GM19238 (cell line): ENCODE measurements at regions not wholly inside any gene's neighbourhood (a gene's known extent, or its start where the extent isn't known, plus 50 kb on each side); places are given as distances from the start of the nearest gene placed in this dataset.

Experiments used
- DNase-seq: peaks from one replicate; pipeline ENCODE4 v3.0.0; 2011; ENCODE audit warnings: low spot score; ENCODE audit not compliant: insufficient read length

DNA sequence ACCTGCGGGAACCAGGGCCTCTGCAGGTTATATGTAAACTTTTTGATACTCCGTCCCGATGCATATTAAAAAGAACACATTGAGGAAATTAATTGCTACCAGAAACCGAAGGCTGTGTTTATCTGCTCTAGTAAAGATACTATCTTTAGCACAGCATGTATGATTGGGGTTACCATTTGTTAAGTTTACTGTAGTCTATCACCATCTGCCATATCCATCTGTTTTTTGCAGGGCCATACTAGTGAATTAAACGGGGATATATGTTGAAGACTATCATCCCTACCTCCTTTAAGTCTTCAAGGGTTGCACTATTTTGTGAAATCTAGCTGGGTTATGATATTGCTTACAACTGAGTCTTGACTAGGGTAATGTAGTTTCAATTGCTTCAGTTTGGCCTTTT, 597.0 kb downstream of the SQOR start:
- DNase-seq: no peak

DNA sequence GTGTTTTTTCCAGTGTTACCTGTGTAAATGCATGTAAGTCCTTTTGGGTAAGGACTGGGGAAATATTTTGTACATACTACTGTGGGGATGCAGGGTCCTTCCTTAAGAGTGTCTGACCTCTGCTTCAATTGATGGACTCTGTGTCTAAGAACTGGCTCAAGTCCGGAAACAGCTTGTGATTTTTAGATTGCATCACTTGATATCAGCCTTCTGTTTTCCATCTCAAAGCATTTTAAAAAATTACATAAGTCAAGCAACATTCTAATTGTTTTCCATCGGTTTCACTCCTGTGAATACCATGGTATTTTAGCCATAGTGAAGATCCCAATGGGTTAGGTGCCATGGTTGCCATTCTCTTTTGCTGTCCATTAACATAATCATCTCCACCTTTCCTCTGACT, 597.6 kb downstream of the SQOR start:
- no peak for DNase-seq

DNA sequence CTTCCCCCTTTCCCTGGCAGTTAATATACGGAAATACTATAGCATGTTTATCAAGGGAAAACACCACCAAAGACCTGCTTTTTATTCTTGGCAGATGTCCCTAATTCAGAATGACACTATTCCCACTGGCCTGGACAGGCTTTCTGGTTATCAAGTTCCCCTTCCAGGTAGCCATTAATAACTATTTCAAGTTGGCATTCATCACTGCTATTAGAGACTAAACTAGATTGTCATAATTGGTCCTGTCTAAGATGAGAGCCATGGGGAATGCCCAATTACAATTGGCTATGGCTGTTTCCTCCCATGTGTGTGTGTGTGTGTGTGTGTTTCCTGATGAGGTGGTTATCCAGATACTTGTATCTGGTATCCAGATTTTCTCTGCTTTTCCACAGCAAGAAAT, 608.1 kb downstream of the SQOR start:
- DNase-seq: no peak

DNA sequence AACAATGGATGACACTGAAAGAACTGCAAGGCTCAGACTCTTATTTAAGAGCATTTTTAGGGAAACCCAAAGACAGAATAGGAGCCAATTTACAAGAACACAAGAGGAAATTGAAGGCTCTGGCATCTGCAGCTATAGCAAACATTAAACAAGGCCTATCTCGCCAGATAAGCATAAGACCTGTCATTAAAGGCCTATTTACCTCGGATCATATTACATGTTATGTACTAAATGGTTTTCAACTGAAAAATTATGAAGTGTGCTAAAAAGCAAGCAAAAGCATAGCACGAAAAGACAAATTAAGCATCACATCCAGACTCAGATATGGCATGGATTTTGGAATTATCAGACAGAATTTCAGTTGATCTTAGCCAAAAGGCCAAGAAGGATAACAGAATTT, 617.1 kb downstream of the SQOR start:
- no peak for DNase-seq

DNA sequence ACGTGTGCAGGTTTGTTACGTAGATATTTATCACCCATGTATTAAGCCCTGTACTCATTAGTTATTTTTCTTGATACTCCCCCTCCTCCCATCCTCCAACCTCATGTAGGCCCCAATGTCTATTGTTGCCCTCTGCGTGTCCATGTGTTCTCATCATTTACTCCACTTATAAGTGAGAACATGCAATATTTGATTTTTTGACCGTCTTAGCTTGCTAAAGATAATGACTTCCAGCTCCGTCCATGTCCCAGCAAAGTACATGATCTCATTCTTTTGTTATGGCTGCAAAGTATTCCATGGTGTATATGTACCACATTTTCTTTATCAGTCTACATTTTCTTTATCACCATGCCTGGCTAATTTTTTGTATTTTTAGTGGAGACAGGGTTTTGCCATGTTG, 623.2 kb downstream of the SQOR start:
- DNase-seq: no peak

DNA sequence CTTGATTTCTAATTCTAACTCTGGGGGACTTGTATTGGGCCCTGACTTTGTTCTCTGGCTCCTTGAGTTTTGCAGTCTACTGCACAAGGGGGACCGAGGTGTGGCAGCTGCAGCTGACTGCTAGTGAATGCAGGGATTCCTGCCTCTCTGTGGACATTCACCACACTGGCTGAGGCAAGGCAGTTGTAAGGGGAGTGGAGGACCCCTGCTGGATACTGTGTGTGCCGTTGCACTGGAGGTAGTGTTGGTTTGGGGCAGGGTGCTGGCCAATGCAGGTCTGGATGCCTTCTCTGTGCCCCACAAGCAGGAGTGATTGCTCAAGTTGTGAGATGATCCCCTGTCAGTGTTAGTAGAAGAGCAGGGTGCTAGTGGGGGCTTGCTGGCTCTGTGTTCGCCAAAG, 626.1 kb downstream of the SQOR start:
- DNase-seq: no peak

DNA sequence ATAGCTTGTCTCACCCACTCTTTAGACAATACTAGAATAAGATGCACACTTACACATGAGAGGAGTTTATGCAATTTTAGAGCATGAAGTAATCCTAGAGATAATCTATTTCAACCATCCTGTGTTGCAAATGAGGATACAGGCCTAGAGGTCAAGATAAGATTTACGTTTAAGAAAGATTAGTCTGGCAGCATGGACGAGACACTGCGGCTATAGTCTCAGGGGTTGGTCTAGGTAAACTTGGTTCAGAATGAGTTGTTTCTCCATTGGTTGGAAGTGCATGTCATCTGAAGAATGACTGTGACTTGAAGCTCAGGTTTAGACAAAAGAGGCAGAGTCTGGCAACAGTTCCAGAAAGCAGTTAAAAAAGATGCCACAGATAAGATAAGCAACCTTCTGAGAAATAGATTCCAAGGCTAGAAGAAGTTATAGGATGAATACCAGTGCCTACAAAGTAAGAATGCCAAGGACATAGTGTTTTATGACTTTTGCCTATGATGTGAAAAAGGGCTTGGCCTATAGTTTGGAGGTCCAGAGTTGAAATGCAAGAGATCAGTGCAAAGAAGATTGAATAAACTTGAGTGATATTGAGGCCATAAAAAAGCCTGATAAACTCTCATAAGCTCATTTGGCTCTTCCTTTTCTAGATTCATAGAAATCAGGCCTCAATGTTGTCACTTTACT, 631.0 kb downstream of the SQOR start:
- no peak for DNase-seq

DNA sequence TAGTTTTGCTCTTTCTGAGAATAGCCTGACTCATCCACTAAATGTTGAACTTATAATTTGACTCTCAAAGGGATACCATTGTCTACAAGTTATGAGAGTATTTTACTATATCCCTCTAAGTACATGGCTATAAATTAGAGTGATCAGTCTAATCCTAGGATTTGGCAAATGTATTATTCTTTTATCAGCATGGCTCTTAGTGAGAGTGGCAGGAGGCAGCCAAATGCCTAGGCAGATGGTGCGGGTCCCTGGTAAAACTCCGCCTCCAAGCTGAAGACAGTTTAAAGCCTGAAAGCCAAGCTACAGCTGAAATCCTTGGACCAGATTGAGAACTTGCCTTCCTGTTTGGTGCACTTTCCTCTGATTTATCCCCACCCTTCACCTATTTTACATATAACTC, 631.8 kb downstream of the SQOR start:
- DNase-seq: no peak

DNA sequence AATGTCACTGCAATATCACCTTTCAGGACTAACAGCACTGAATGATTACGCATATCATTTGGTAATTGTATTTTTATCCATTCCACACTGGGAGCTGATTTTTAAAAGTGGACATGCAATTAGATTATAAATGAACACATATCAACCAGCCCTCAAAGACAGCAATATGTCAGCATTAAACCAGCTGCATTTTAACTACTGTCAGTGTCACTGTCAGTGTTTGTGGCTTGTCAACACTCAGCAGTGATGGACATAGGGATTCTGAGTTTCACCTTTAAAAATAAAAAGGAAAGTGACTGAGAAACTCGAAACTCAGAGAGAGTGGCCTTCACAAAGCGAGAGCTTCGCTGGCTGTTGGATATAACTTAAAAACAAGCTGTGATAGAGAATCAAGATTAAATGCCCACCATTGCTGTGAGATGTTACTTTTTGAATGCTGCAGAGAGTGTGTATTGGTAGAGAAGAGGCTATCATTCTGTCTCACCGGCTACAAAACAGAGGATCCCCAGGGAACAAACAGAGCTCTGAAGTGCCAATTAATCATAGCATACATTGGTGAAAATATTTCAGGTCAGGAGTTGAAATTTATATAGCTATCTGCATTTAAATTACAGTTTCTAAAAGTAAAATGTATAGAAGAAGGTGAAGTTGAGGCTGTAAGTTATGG, 635.8 kb downstream of the SQOR start:
- DNase-seq: no peak

DNA sequence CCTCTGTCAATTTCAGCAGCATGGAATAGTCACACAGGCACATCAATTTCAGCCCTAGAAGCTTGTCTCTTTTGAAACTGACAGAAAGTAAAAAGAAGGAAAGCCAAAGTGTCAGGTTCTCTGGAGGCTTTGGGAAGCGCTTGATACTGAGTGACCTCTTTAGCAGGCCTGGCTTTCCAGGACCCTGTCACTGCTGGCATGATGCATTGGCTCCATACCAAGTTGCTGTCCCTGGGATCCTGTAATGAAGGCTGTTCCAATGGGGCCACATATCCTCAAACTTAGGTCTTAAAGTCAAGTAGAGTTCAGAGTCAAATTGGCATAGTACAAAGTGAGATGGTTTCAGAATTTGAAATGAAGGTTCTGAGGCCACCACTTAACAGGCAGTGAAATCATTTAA, 640.9 kb downstream of the SQOR start:
- no peak for DNase-seq

DNA sequence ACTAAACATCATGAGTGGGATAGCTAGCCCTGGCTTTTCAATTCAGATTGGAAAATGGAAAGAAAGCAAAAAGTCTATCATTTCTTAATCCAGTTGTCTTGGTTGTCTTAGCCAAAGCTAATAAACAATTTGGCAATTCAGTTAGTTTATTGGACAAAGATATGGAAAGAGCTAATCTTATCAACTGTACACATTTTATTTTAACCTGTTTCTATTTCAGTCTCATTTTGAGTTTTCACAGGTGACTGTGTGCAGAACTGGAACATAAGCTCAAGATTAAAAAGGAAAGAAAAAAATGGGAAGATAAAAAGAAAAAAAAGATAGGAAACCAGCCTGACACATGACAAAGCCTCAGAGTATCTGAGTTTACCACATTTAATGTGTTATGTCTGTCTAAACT, 642.6 kb downstream of the SQOR start:
- DNase-seq: no peak

DNA sequence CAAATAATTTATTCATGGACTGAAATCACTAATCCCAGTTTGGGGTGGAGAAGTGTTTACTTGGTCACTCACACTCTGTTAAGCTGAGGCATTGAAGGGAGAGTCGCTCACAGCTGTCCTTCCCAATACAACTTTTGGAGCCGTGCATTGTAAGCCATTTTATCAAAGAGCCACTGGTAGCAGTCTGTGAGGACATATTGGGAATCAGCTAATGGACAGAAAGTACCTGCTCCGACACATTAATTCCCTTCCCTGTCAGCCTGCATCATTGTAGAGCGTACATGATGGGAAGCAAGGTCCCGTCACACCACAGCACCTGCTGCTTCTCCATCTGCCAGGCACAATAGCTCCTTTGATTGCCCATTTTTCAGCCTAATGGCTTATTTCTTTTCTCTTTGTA, 643.2 kb downstream of the SQOR start:
- DNase-seq: no peak

DNA sequence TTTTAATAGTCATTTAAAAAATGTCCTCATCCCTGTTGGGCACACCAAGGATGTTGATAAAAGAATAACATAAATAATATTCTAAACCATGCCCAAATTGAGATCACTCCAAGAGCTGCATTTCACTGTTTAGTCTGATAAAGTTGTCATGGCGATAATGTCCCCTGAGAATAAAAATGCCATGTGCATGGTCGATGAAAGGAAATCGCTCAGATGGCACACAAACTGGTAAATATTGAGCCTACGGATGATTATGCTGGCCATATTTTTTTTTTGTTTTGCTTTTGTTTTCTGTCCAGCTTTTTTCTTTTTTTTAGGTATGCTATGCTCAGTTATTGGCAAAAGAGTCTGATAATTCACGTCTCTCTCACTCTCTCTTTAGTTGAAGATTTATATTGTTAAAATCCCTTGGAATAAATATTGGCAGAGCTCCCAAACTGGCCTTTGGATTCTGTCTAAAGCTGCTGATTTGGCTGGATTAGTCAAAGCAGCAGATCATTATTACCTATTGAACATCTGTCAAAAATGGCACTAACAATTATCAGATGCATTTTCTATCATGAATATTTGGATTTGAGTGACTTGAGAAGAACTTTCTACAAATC, 643.8 kb downstream of the SQOR start:
- DNase-seq: no peak

DNA sequence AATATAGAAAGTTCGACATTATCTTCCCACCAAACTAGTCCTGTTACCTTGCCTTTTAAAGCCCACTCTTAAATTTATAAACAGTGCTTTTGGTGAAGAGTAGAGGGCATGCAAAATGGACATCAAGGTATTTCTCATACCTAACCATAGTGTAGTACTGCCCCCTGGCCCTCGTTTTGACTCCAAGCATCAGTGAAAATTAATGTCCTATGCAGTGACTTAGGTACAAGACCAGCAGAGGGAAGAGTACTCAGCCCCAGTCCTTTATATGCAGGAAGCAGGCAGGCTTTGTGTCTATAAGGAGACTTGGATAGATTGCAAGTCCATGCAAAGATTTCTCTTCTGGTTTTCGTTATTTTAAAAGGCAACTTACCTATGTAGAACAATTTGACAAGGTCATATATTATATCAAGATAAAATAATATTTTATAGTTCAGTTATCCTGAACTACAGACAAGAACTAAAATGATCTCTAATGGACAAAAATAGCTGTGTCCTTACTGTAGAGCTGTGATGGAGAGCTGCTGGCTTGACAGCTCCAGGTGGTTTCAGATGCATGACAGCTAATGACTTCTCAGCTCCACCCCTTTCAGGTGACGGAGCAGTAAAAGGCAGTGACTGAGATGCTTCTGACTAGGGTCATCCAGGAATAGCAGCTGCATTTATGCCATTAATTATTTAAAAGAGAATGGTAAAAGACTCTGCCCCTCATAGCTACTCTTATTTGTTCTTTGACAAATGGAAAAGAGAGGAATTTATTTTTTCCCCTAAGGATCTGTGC, 646.1 kb downstream of the SQOR start:
- DNase-seq: no peak

DNA sequence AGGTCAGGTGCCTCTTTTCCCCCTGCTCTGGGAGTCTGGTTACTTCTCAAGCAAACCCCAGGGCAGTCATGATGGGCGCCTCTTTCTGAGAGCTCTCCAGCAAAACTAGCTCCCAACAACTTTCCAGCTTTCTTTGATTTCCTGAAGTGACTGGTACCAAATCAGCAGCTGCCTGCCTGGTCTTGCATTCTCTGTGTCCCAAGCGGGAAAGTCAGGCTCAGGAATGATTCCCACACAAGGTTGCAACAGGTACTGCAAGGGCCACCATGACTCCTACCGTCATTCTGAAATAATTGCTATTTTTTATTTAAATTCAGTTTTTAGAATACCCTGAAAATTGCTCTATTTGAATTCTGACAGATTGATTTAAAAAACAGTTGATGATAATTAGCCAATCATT, 658.7 kb downstream of the SQOR start:
- no peak for DNase-seq

DNA sequence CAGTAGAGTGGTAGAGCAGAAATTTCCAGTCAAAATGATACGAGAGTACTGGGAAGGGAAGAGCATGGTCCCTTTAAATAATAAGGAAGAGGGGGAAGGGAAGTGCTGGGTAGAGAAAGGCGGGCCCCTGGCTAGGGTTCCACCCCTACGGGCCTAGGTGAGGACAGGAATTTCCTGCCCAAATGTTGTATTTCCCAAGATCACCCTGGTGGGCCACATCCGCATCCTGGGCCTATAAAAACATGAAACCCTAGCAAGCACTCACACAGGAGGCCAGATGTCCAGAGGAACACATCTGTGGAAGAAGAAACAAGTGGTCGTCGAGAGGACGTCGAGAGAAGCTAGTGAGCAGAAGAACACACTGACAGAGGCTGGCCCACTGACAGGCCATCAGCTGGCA, 661.2 kb downstream of the SQOR start:
- no peak for DNase-seq

DNA sequence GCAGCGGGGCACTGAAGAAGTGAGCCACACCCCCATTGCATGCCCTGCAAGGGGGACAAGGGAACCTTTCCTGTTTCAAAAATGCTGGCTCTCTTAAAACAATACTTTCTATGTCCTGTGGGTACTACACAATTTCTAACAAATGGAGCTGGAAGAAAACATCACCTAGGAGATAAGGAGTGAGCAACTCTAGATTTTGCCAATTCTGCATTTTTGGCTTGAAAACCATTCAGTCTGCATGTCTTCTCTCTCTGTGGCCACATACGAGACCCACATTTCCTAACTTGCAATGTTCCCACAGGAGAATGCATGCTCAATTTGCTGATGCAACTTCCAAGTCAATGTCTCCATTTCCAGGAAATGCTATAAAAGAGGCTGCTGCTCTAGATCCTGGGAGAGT, 662.0 kb downstream of the SQOR start:
- no peak for DNase-seq

DNA sequence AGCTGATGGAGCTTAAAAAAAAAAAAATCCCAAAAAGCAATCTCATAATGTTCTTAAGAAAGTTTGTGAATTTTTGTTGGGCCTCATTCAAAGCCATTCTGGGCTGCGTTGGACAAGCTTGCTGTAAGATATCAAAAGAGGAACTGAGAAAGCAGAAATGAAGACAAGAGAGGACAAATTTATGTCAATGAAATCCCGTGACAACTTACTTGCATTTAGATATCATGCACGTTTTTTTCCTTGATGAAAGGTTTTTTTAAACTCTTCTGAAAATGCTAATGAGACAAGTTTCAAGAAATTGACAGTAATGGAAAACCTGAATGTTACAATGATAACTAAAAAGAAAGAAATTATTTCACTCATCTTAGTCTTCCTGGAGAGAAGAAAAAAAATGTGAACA, 662.9 kb downstream of the SQOR start:
- no peak for DNase-seq

DNA sequence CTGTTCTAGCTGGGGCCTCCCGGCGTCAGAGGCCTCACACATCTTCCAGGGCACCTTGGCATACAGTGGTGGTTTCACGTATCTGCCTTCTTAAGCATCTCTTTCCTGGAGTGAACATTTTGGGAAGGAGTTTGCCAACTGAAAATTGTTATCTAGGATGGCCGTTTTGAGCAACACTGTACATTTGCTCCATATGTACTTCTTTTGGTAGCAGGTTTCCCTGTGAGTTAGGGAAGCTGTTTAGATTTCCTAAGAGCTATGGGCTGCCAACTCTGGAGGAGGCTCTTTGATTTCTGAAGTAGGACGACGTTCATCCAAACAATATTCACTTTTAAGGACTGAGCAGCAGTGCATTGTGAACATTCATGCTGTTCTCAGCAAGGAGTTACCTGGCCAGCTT, 665.9 kb downstream of the SQOR start:
- no peak for DNase-seq

DNA sequence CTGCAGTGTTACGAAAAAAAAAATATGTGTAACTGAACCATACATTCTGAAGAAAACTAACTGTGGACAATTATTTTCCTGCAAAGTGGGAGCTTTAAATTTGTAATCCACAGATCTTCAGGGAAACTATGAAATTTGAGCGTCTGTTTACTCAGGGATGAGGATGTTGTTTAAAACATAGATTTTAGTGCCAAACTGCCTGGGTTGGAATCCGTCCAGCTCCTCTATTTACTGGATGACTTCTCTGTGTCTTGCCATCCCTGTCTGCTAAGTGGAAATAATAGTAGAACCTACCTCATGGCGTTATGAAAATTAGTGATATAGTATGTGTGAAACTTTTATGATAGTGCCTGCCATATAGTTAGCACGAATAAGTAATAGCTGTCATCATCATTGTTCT, 666.5 kb downstream of the SQOR start:
- no peak for DNase-seq

DNA sequence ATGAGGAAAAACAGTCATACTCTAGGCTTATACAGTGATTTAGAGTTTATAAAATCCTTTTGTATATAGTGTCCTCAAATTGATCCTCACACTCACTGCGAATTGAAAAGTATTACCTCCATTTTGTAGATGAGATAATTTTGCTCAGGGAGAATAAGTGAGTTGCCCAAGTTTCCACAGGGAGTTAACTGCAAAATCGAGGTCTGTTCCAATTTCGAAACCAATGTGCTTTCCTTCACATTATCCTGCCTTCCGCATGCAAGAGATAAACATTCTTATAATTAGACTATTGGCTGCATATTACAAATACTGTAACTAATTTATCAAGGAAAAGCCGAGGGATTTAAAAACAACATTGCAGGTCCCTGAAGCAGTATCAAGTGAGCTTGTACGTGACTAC, 667.0 kb downstream of the SQOR start:
- DNase-seq: no peak

DNA sequence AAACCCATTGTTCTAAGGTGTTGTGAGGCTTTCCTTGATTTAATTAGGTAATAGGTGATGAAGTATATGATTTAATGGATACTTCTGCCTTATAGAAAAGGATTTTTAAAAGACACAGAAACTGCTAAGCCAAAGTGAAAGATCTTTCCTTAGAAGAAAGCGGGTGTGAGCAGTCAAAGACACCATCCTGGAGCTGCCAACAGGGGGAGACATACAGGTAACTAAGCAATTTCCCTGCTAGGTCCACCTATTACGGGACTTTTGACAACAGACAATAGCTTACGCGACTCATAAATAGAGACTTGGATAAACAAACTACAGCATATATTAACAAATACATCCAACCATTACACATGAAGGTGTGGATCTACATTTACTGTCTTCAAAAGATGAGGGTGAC, 669.5 kb downstream of the SQOR start:
- no peak for DNase-seq
